Left forelimb (tissue), 1 donor: ENCODE measurements at regions not wholly inside any gene's neighbourhood (a gene's known extent, or its start where the extent isn't known, plus 50 kb on each side); places are given as distances from the start of the nearest gene placed in this dataset.
"Not testable (repeated sequence)": the region's sequence is repeated elsewhere in the genome, so short reads cannot be mapped to it uniquely, and the experiment has no call there.

Experiments used
- DNase-seq: peaks from one replicate; pipeline ENCODE4 v3.0.0-alpha.2; 2018; ENCODE audit warnings: low spot score

DNA sequence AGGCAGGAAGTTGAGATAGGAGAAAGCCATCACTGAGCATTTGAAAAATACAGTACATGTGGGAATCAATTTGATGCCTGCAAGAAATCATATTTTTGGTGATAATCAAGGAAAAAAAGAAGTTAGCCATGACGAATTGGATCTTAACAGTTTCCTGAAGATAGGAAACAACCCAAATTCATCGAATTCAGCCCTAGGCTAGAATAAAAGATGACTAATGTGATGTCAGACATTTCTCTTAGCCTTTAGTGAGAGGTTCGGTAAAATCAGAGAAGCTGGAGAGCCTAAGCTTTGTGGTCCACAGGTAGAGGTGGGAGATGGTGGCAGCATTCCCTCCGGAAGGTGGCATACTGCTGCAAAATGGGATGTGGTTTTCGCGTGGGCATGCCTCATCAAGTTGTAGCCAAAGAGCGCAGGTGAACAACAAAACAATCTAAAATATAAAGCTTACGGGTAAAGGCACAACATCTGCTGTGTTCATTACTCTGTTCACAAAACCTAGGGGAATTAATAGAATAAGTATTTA lies 144.1 kb upstream of the ALCAM start:
- no peak for DNase-seq

DNA sequence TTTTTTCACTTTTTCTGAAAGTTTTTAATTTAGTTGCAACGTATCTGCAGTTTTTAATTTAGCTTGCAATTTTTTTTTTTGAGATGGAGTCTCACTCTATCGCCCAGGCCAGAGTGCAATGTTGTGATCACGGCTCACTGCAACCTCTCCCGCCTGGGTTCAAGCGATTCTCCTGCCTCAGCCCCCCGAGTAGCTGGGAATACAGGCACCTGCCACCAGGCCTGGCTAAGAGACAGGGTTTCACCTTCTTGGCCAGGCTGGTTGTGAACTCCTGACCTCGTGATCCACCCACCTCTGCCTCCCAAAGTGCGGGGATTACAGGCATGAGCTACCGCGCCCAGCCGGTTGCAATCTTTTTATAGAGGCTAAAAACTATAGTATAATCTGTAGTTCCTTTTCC lies 142.9 kb upstream of the ALCAM start:
- no peak for DNase-seq

DNA sequence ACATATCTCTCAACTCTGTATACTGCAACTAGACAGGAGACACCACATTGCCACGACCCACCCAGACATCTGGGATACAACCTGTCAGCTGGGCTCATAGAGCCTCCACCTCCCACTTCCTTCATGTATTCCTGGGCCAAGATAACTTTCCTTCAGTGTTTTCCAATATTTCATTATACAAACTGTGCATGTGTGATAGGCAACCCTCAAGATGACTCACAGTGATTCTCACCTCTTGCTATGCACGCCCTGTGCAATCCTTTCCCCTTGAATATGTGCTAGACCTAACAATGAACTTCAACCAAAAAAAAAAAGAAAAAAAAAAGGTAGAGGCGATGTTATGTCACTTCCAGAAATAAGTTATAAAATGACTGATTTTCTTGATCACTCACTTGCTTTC lies 138.0 kb upstream of the ALCAM start:
- DNase-seq, result no peak

DNA sequence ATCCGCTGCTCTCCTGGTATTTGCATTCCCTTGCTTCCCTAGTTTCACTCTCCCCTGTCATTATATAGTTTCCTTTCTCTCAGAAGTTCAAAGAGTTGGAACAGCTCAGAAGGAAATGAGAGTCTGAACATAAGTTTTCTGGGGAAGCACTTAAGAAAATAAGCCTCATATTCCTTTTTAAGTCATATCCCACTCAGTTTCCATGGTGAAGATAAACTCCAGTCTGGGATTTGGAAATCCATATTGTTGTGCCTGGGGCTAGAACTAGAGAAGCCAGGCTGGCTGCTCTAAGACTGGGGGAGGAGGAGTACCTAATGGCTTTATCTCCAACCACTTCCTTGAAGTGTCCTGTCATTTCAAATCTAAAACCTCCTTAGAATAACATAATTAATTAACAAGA lies 134.2 kb upstream of the ALCAM start:
- DNase-seq, result no peak

DNA sequence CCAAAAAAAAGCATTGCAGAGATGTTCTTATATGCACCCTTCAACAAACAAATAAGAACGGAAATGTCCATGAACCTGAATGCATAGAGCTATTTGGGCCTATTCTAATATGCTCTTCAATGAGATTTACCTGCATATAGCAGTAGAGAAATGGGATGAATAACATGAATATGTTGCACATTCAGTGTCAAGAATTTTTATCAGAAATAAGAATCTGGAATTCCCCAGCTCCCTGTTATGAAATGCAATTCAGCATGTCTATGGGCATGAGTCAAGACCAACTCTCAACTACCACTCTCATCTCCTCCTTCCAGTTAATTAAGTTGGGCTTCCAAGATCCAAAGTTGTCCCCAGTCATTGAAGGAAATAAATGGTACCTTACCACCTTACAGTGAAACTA lies 133.7 kb upstream of the ALCAM start:
- no peak for DNase-seq

DNA sequence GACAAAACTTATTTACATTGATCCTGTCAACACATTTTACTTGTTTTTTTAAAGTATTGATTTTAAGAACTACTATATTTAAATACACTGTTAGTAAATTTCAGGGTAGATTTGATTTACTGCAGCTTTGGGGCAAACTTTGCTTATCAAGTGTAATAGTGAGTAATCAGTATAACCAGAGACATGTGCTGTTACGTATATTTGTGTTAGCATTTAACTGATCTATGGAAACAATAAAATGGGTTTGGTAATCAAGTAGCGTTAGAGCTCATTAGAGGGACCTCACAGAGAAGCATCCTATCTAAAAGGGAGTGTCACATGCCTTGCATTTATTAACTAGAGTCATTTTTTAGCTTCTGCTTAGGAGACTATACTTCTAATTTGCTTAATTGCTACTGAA lies 131.5 kb upstream of the ALCAM start:
- no peak for DNase-seq

DNA sequence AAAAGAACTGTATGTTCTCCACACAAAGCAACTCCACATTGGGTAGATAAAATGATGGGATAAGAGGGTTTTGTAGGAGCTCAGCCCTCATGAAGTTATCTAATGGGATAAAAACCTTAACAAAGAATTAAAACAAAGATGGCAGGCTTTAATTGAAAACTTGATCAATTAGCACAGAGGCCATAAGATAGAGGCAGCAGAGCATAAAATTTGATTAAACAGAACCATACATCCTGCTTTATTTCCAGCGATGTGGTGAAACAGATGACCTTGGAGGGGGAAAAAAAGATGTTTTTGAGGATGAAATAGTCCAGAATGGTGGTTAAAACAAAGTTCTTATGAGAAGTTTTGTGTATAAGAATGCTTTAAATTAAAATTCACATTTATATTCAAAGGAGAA lies 130.9 kb upstream of the ALCAM start:
- DNase-seq, result no peak

DNA sequence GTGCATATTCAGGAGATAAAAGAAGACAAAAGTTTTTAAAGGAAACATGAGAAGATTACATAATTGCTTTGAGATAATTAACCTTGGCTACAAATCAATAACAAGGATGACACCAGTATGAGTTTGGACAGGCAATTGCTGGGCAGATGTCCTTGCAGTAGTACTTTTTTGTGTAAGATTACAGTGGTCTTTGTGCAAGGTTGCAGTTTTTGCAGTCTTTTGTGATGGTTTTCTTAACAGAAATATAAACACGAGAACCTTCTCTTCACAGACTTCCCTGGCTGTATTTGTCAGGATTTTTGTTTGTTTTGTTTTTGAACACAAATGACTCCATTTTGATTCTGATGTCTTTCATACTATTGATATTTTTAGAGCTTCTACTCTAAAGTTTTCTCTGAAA lies 128.3 kb upstream of the ALCAM start:
- DNase-seq, result no peak

DNA sequence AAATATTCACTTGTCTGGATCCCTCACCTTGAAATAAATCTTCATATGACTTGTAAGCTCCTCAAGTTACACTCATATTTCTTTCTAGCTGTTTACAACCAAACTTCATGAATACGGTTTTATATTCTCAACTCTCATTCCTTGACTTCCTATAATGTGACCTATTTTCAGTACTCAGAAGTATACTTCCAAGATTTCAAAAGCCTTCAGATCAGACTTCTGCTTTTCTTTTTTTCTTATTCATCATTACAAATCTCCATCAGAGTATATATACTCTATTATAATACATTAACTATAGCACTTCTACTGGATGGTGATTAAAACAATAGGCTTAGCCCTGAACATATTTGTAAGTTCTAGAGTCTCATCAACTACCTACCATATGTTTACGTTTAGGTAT lies 123.6 kb upstream of the ALCAM start:
- no peak for DNase-seq

DNA sequence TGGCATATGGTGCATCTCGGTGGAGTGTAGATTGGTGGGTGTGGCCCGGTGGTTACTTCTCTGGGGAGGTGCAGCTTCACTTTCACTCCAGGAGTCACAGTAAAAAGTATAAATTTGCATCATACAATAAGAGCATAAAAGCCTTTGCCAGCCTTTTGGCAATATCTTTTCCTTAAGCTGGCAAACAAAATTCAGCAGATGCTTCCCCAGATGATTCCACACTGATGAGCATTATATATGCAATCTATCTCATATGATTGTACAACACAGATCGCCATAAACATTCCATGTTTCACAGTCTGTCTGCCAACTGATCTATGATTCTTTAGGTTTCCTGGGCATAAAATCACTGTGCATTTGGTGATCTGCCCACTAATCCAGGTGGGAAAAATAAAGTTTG lies 120.2 kb upstream of the ALCAM start:
- no peak for DNase-seq

DNA sequence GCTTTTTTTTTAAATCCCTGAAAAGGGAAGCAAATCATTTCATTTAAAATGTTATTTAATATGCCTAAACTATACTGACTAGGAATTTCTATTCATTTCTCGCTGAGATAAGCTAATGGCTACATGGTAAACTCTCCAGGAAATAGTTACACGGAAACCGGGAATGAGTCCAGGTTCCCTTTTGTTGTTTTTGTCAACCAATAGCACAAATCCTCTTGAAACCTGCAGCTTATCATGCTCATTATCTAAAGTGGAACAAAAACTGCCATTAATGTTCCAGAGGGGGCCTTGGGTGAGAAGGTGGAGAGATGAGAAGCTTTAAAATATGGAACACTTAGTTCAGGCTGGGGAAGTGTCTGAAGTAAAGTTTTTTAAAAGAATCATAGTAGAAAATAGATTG lies 113.5 kb upstream of the ALCAM start:
- DNase-seq, result no peak

DNA sequence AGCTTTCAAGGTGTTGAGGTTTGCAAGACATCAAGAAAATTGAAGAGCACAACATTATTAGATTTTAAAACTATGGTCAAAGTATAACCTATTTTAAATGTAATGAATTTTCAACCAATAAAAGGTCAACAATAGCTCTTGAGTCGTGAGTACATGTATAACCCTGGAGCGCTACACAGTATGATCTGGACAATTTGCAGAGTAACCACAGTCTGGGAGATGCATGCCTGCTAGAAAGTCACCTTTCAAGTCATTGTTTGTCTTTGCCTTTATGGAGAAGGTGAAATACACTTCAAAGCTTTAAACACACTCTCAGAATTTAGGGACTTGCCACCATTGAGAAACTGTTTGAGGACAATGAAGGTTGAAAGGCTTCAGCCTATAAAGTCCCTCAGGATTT lies 112.6 kb upstream of the ALCAM start:
- DNase-seq, result no peak

DNA sequence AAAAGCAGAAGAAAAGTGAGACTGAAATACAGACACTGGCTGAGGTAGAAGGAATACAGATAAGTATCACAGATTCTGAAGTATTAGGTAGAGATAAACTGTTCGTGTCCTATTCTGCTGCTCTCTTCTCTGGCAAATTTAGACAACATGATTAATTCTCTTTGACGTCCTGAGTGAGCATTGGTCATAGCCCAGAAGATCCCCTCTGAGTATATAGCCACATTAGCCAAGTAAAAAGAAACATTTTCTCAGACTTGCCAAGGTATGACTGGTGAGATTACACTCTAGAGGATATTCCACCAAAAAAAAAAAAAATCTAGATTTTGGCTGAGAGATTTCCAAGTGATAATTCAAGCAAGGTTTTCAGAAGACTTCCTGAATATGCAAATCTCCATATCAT lies 111.4 kb upstream of the ALCAM start:
- no peak for DNase-seq

DNA sequence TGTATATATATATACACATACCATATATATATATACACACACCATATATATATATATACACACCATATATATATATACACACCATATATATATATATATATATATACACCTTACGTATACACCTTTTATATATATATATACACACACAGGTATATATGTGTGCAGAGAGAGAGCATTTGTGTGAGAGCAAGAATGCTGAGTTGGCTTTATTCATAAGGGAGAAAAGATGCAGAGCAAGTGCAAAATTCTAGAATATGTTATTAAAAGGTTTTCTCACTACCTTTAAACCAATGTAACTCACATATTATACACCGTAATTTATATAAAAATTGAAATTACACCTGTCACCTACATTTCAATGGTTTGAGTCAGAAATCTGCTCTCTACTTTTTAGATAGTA lies 107.2 kb upstream of the ALCAM start:
- no peak for DNase-seq

DNA sequence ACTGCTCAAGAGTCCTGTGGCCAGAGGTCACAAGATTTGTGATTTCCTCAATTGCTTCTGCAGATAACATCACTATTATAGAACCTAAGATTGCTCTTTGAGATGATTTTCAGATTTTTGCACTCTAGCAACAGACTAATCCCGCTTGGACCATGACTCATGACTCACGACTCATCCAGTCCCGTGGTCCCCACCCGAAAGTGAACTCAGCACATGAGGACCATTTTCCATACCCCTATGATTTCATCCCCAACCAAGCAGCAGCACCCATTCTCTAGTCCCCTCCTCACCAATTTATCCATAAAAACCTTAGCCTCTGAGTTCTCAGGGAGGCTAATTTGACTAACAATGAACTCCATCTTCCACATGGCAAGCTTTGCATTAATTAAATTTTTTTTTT lies 106.3 kb upstream of the ALCAM start:
- no peak for DNase-seq

DNA sequence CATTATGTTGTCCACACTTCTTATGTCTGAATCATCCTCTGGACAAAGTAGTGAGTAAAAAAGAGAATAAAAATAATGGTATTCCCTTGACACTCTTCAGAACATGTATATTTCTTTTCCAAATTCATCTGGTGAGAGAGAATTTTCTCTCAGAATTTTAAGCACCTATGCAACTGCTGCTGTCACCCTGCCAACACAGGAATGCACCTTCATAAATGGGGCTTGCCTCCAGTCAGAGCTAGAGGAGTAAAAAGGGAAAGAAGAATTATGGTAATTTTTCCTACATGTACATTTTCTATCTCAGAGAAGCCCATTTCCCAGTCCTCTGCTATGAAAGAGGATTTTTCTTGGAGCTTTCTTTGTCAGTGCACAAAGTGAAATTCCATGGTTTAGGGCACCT lies 92.2 kb upstream of the ALCAM start:
- DNase-seq, result no peak

DNA sequence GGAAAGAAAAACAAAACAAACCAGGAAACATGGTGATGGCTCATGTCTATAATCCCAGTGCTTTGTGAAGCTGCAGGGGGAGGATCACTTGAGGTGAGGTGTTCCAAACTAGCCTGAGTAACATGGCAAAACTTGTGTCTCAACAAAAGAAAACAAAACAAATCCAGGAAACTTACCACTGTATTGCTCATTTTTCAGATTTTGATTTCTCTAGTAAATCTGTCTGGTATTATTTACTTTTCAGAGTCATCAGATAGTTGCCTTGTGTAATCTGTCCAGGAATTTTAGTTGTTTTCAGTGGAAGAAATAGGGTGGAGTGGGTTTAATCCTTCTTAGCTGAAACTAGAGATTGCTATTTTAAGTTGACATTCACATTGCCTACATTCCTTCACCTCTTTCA lies 91.8 kb upstream of the ALCAM start:
- DNase-seq, result no peak

DNA sequence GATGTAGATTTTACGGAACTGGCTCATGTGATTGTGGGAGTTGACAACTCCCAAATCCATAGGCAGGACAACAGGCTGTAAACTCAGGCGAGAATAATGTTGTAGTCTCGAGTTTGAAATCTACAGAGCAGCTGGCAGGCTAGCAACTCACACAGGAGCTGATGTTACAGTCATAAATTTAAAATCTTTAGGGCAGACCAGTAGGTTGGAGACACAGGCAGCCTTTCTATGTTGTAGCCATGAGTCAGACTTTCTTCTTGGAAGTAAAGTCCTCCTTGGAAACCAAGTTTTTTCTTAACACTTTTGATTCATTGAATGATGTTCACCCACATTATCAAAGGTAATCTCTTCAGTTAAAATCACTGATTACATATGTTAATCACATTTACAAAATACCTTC lies 89.1 kb upstream of the ALCAM start:
- DNase-seq, result no peak

DNA sequence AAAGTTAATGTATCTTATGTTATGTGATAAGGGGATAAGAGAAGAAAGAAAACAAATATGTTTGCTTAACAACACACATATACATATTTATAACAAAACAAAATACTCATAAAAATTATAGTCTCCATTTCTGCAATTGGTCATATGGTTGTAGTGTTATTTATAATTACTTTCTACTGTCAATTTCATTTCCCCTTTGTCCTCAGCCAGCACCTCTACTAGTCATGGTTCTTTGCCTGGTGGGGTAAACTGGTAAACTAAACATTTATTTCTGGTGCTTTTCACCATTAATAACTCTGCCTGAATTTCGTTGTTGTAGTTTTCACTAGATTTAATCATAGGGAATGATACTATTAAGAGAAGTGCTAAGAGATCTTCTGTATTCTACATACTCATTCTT lies 88.0 kb upstream of the ALCAM start:
- no peak for DNase-seq

DNA sequence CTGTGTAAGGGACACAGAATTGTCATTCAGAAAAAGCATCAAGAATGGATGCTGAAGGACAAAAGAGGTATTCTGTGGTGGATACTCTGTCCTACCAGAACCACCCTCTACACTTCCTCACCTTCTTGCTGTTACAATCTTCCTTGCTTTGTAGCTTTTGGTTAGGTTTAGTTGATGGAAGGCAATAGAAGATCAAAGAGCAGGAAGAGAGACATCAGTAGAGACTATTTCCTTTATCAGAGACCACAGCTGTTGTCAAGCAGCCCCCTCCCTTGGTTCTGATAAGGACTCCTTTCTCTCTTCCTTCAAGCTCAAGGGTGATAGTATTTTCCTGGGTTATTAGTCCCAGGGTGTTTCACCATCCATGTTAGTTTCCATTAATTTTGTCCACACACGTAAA lies 84.7 kb upstream of the ALCAM start:
- no peak for DNase-seq

DNA sequence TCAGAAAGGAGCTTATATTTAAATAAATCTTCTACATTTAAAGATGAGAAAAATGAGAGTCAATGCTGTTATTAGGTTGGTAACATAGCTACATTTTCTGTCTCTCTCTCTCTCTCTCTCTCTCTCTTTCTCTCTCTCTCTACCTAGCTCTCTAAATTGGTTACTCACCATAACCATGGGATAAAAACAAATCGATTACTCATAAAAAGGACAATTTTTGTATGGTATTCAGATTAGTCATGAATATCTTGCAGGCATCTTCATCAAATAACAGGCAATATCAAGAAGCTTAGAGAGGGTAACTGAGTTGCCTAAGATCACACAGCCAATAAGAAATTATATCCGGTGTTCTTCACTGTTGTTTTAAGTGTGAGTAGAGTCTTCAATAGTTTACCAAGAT lies 81.8 kb upstream of the ALCAM start:
- no peak for DNase-seq

DNA sequence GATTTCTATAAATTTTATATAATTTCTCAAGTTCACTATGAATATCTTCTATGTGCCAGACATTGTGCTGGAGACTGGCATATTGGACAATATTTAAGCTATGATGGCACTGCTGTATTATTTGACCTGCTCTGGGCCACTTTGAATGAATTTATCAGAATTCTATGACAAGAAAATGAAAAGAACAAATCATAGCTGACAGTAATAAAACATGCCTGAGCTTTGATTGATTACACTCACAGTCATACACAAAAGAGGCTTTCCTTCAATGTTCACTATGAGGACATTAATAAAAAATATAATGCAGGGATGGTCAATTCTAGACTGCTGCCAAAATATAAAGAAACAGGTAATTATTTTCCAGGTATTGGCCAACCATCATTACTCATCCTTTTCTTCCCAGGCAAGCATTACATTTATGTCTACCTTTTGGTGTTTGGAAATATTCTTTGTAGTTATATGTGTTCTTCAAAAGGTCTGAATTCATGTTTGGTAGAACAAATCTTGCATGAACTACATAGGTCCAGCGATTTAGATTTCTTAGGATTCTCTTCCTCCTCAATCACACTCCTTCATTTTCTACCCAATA lies 81.0 kb upstream of the ALCAM start:
- no peak for DNase-seq

DNA sequence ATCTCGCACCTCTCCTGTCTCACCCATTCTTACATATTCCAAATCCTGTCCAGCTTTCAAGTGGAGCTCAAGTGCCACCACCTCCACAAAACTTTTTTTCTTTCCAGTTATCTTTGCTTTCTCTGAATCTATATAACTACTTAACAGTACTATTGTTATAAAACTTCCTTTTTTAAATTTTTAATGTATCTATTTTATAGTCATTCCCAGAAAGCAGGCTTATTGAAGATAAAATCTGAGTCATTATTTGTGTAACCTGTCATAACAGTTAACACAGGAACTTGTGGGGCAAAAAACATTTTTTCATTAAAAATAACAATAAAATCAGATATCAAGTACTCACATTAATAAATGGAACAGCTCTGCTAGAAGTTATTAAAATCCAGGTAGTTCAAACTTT lies 73.3 kb upstream of the ALCAM start:
- DNase-seq, result no peak

DNA sequence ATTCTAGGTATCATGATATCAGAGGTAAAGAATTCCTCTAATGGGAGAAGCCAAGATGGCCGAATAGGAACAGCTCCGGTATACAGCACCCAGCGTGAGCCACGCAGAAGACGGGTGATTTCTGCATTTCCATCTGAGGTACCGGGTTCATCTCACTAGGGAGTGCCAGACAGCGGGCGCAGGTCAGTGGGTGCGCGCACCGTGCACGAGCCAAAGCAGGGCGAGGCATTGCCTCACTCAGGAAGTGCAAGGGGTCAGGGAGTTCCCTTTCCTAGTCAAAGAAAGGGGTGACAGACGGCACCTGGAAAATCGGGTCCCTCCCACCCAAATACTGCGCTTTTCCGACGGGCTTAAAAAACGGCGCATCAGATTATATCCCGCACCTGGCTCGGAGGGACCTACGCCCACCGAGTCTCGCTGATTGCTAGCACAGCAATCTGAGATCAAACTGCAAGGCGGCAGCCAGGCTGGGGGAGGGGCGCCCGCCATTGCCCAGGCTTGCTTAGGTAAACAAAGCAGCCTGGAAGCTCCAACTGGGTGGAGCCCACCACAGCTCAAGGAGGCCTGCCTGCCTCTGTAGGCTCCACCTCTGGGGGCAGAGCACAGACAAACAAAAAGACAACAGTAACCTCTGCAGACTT lies 70.4 kb upstream of the ALCAM start:
- DNase-seq, result not testable (repeated sequence)
